OCI-LY7 (cell line): ENCODE measurements at regions not wholly inside any gene's neighbourhood (a gene's known extent, or its start where the extent isn't known, plus 50 kb on each side); places are given as distances from the start of the nearest gene placed in this dataset.
A peak's percentile ranks its signal among the peaks of the same experiment; 100 is the strongest.

Source experiments
- BruUV-seq: library from RNA; stranded (reverse); fragments of 400-500 nt; replicated peaks from 2 replicates; lab custom pipeline; 2021; lab: Mats Ljungman, UMichigan
- CTCF ChIA-PET: fragments of 300-600 bp; sonication (Branson Sonifier 250); formaldehyde crosslinking; loops from one replicate; lab custom pipeline; 2022; ENCODE audit warnings: antibody characterized with exemption; ENCODE audit not compliant: unreplicated experiment; lab: Charles Lee
- POLR2A ChIA-PET: fragments of 300-600 bp; sonication (Branson Sonifier 250); formaldehyde crosslinking; loops from one replicate; lab custom pipeline; 2022; ENCODE audit warnings: antibody characterized with exemption; lab: Charles Lee
- DNase-seq: peaks from one replicate; pipeline ENCODE4 v3.0.0-alpha.2; 2015; ENCODE audit warnings: low spot score
- H2AFZ ChIP-seq: fragments of 200-600 bp; sonication (generic), shearing (Covaris generic); 2 replicates; pipeline ENCODE4 v1.6.1; 2014; ENCODE audit warnings: mild to moderate bottlenecking, antibody characterized with exemption, low read length, moderate library complexity
- H3K27ac ChIP-seq: fragments of 200-600 bp; sonication (generic); 2 replicates; pipeline ENCODE4 v1.5.1; 2014; ENCODE audit warnings: mixed run types, low read depth, mild to moderate bottlenecking, moderate library complexity, low read length, inconsistent platforms; ENCODE audit not compliant: poor library complexity, severe bottlenecking
- H3K36me3 ChIP-seq: fragments of 200-600 bp; sonication (generic); 2 replicates; pipeline ENCODE4 v1.6.1; 2014; ENCODE audit warnings: mild to moderate bottlenecking, antibody characterized with exemption, low read length, moderate library complexity, mixed read lengths; ENCODE audit not compliant: insufficient read depth
- H3K4me1 ChIP-seq: fragments of 200-600 bp; sonication (generic); 2 replicates; pipeline ENCODE4 v1.5.1; 2014; ENCODE audit warnings: mild to moderate bottlenecking, low read length; ENCODE audit not compliant: insufficient read depth, poor library complexity, severe bottlenecking
- H3K4me2 ChIP-seq: fragments of 200-600 bp; sonication (generic); 2 replicates; pipeline ENCODE4 v1.6.1; 2014; ENCODE audit warnings: mild to moderate bottlenecking, low read length
- H3K4me3 ChIP-seq: fragments of 200-600 bp; sonication (generic); 2 replicates; pipeline ENCODE4 v1.5.1; 2014; ENCODE audit warnings: mild to moderate bottlenecking, low read depth, low read length; ENCODE audit not compliant: poor library complexity, severe bottlenecking
- H3K79me2 ChIP-seq: fragments of 200-600 bp; sonication (generic); 2 replicates; pipeline ENCODE4 v1.6.1; 2016; ENCODE audit warnings: low read depth, mild to moderate bottlenecking, low read length, moderate library complexity, mixed read lengths; ENCODE audit not compliant: insufficient read depth
- H3K9me2 ChIP-seq: fragments of 200-600 bp; sonication (generic); 2 replicates; pipeline ENCODE4 v1.6.1; 2016; ENCODE audit warnings: mild to moderate bottlenecking, low read length, mixed read lengths; ENCODE audit not compliant: insufficient read depth
- H3K9me3 ChIP-seq: fragments of 200-600 bp; sonication (generic); 2 replicates; pipeline ENCODE4 v1.6.1; 2014; ENCODE audit warnings: mild to moderate bottlenecking, mixed run types, low read length, mixed read lengths
- H4K20me1 ChIP-seq: fragments of 200-600 bp; sonication (generic); 2 replicates; pipeline ENCODE4 v1.6.1; 2014; ENCODE audit warnings: mild to moderate bottlenecking, antibody characterized with exemption, low read length, moderate library complexity, mixed read lengths; ENCODE audit not compliant: insufficient read depth
- CTCF ChIP-seq: fragments of 200-600 bp; sonication (generic); conservative IDR thresholded peaks from 2 replicates; pipeline ENCODE4 v1.5.1; 2014; ENCODE audit warnings: mild to moderate bottlenecking, antibody characterized with exemption, low read length, moderate library complexity, mixed read lengths
- EZH2phosphoT487 ChIP-seq: fragments of 200-600 bp; sonication (generic); IDR thresholded peaks from 2 replicates; pipeline ENCODE4 v1.6.1; 2018; ENCODE audit warnings: low read depth, borderline replicate concordance, mild to moderate bottlenecking, mixed run types, antibody characterized with exemption, low read length, moderate library complexity, mixed read lengths
- intact Hi-C: fragments of 100-400 bp; cut with micrococcal nuclease; formaldehyde crosslinking; loops from one replicate; pipeline ENCODE4 v1.10.0; 2022; ENCODE audit not compliant: unreplicated experiment

DNA sequence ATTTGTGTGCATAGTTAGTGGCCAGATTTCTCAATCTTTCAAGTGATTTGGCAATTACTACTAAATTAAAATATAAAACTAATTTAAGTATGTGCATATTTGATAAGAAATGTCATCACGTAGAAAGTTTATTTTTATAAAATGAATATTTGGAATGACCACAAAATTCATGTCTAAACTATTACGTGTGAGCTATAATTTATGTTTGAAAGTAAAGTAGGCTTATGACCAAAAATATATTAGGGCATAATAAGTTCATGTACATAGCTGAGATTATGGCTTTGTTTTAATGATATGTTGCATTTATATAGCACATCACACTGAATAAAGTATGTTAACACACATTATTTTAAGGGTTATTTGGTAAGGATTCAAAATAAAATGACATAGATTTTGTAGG lies 1532.6 kb downstream of the C4orf33 start:
- Histone ChIP-seq H3K36me3 (no peaks in the 10 kb centered on the region), H2AFZ (no peak overlapping the region), H3K9me3 (no peaks in the 10 kb centered on the region), H3K4me1 (no peaks in the 10 kb centered on the region), H3K79me2 (no peaks in the 10 kb centered on the region), H3K9me2 (no peaks in the 10 kb centered on the region), H3K27ac (no peak overlapping the region), H4K20me1 (no peaks in the 10 kb centered on the region), H3K4me3 (no peak overlapping the region), H3K4me2 (no peak overlapping the region)
- intact Hi-C loops: no loop called here
- no peak for TF ChIP-seq EZH2phosphoT487
- no peak for TF ChIP-seq CTCF
- POLR2A ChIA-PET: interaction anchor here (1.0 kb wide), 1 partner anchor 9 kb away, joined by 4 read pairs; no protein-coding TSS in a partner anchor
- no TSS peak for BruUV-seq
- CTCF ChIA-PET: no interaction called here
- DNase-seq: no peak

DNA sequence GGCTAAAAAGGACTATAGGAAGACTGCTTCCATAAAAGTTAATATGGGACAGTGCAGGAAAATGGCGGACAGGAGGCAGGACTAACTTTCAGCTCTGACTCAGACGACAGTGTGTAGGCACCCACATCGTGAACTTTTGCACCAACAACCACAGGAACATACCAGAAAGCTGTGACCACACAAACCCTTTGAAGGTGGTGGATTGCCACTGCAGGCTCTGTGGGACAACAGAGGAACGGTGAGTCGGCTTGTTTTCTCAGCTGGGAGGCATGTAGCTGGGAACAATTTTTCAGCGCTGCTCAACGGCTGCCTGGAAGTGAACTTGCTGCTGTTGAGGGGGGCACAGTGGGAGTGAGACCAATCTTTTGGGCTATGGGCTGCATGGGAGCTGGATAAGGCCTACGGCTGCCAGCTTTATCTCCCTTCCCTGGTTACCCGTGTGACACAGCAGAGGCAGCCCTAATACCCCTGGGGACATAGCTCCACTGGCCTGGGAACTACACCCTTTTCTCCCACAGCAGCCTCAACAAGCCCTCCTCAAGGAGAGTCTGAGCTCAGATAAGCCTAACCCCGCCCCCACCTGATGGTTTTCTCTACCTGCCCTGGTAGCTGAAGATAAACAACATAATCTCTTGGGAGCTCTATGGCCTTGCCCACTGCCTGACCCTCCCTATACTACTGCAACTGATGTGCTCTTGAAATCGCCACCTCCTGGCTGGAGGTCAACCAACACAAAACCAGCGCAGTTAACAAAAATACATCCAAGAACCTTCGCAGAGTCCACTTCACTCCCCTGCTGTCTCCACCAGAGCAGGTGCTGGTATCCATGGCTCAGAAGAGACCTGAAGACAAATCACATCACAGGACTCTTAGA lies 1537.0 kb downstream of the C4orf33 start:
- no peaks in the 10 kb centered on the region for H3K9me3 ChIP-seq
- POLR2A ChIA-PET: interaction anchor here (0.7 to 1.9 kb wide), 2 partner anchors 9 to 594 kb away, joined by 3 to 5 read pairs; no protein-coding TSS in a partner anchor
- H3K4me3 ChIP-seq: no peak overlapping the region
- no peak overlapping the region for H3K4me2 ChIP-seq
- BruUV-seq: no TSS peak
- no peak overlapping the region for H2AFZ ChIP-seq
- H3K9me2 ChIP-seq: no peaks in the 10 kb centered on the region
- intact Hi-C loops: no loop called here
- CTCF ChIA-PET: no interaction called here
- DNase-seq: no peak
- no peaks in the 10 kb centered on the region for H3K4me1 ChIP-seq
- no peak overlapping the region for H3K27ac ChIP-seq
- no peaks in the 10 kb centered on the region for H4K20me1 ChIP-seq
- TF ChIP-seq EZH2phosphoT487: no peak
- no peak for TF ChIP-seq CTCF
- no peaks in the 10 kb centered on the region for H3K36me3 ChIP-seq
- no peaks in the 10 kb centered on the region for H3K79me2 ChIP-seq

DNA sequence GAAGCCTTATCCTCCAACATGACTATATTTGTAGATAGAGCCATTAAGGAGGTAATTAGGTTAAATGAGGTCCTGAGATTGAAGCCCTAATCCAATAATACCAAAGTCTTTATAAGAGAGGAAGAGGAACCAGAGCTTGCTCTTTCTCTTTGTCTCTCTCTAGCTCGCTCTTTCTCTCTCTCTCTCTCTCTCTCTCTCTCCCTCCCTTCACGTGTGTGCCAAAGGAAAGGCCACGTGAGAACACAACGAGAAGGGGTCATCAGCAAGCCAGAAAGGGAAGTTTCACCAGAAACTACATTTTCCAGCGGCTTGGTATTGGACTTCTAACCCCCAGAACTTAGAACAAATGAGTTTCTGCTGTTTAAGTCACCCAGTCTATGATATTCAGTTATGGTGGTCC lies 1540.5 kb downstream of the C4orf33 start:
- no peak for DNase-seq
- BruUV-seq: no TSS peak
- Histone ChIP-seq H3K79me2 (no peaks in the 10 kb centered on the region), H2AFZ (peak overlapping the region; percentile 7; the same call in 1 of the 2 replicates), H3K4me2 (no peak overlapping the region), H3K9me3 (no peaks in the 10 kb centered on the region), H3K27ac (no peak overlapping the region), H3K4me1 (no peaks in the 10 kb centered on the region), H3K36me3 (no peaks in the 10 kb centered on the region), H3K9me2 (no peaks in the 10 kb centered on the region), H4K20me1 (no peaks in the 10 kb centered on the region), H3K4me3 (no peak overlapping the region)
- intact Hi-C loops: no loop called here
- no peak for TF ChIP-seq EZH2phosphoT487
- TF ChIP-seq CTCF: no peak
- ChIA-PET POLR2A (interaction anchor here (0.6 to 0.9 kb wide), 2 partner anchors 11 to 285 kb away, joined by 3 to 4 read pairs; no protein-coding TSS in a partner anchor), CTCF (no interaction called here)
